Right hindlimb (tissue), 1 donor: ENCODE measurements at regions not wholly inside any gene's neighbourhood (a gene's known extent, or its start where the extent isn't known, plus 50 kb on each side); places are given as distances from the start of the nearest gene placed in this dataset.
"Not testable (repeated sequence)": the region's sequence is repeated elsewhere in the genome, so short reads cannot be mapped to it uniquely, and the experiment has no call there.

ENCODE experiments used
- DNase-seq: peaks from one replicate; pipeline ENCODE4 v3.0.0-alpha.2; 2018

GRCh38 chr3:159482994-159483367 lies 505.7 kb upstream of the IL12A start:
- no peak for DNase-seq

- DNase-seq = no peak
These were observed 502.1 kb upstream of the IL12A start for GRCh38 chr3:159486580-159486979.

GRCh38 chr3:159487304-159487703 lies 501.3 kb upstream of the IL12A start:
- no peak for DNase-seq

- DNase-seq = no peak
These were observed 500.0 kb upstream of the IL12A start for GRCh38 chr3:159488602-159489001.

GRCh38 chr3:159497361-159497760 lies 491.3 kb upstream of the IL12A start:
- DNase-seq = no peak

GRCh38 chr3:159499031-159499793 lies 489.4 kb upstream of the IL12A start:
- no peak for DNase-seq

GRCh38 chr3:159501029-159501428 lies 487.6 kb upstream of the IL12A start:
- DNase-seq = no peak

GRCh38 chr3:159502986-159503385 lies 485.6 kb upstream of the IL12A start:
- DNase-seq = no peak

- DNase-seq = not testable (repeated sequence)
These were observed 477.6 kb upstream of the IL12A start for GRCh38 chr3:159510988-159511387.

- no peak for DNase-seq
These were observed 475.2 kb upstream of the IL12A start for GRCh38 chr3:159513444-159513843.

GRCh38 chr3:159513867-159514380 lies 474.7 kb upstream of the IL12A start:
- DNase-seq = no peak

- no peak for DNase-seq
These were observed 471.5 kb upstream of the IL12A start for GRCh38 chr3:159517105-159517504.

- no peak for DNase-seq
These were observed 468.0 kb upstream of the IL12A start for GRCh38 chr3:159520638-159521037.

- no peak for DNase-seq
These were observed 466.4 kb upstream of the IL12A start for GRCh38 chr3:159522276-159522675.

GRCh38 chr3:159528251-159528895 lies 460.3 kb upstream of the IL12A start:
- no peak for DNase-seq

- DNase-seq = no peak
These were observed 456.1 kb upstream of the IL12A start for GRCh38 chr3:159532577-159532976.

GRCh38 chr3:159534496-159534895 lies 454.1 kb upstream of the IL12A start:
- DNase-seq = no peak

- DNase-seq = no peak
These were observed 451.8 kb upstream of the IL12A start for GRCh38 chr3:159536876-159537275.

GRCh38 chr3:159538507-159538906 lies 450.1 kb upstream of the IL12A start:
- no peak for DNase-seq

- no peak for DNase-seq
These were observed 447.6 kb upstream of the IL12A start for GRCh38 chr3:159540882-159541495.

GRCh38 chr3:159548675-159549335 lies 439.8 kb upstream of the IL12A start:
- DNase-seq = no peak

- no peak for DNase-seq
These were observed 433.4 kb upstream of the IL12A start for GRCh38 chr3:159555205-159555604.

GRCh38 chr3:159559771-159560170 lies 428.9 kb upstream of the IL12A start:
- DNase-seq = no peak
